Large intestine (tissue), 3 donors: ENCODE measurements at regions not wholly inside any gene's neighbourhood (a gene's known extent, or its start where the extent isn't known, plus 50 kb on each side); places are given as distances from the start of the nearest gene placed in this dataset.
A peak's percentile ranks its signal among the peaks of the same experiment; 100 is the strongest.

Source experiments
- DNase-seq, 2 donors: peaks; one replicate each; pipeline versions ENCODE4 v3.0.0 to v3.0.0-alpha.2; 2013
- H3K27ac ChIP-seq: one replicate; pipeline ENCODE4 v1.5.1; 2013; ENCODE audit warnings: low read length
- H3K27me3 ChIP-seq: 2 replicates; pipeline ENCODE4 v1.6.1; 2013; ENCODE audit warnings: low read length; ENCODE audit not compliant: control insufficient read depth, insufficient read depth
- H3K36me3 ChIP-seq: 2 replicates; pipeline ENCODE4 v1.6.1; 2013; ENCODE audit warnings: low read length; ENCODE audit not compliant: control insufficient read depth, insufficient read depth
- H3K4me1 ChIP-seq: one replicate; pipeline ENCODE4 v1.6.1; 2013; ENCODE audit warnings: low read length; ENCODE audit not compliant: control insufficient read depth, insufficient read depth
- H3K4me3 ChIP-seq: one replicate; pipeline ENCODE4 v1.5.1; 2013; ENCODE audit warnings: low read length
- H3K9me3 ChIP-seq: one replicate; pipeline ENCODE4 v1.6.1; 2013; ENCODE audit warnings: mild to moderate bottlenecking, low read depth, low read length, moderate library complexity; ENCODE audit not compliant: control insufficient read depth
- WGBS: methylation state at CpG from one replicate; pipeline ENCODE4 v1.1.5; 2013; ENCODE audit warnings: low lambda C conversion rate; ENCODE audit not compliant: insufficient coverage; 5-methylcytosine and 5-hydroxymethylcytosine counted together

DNA sequence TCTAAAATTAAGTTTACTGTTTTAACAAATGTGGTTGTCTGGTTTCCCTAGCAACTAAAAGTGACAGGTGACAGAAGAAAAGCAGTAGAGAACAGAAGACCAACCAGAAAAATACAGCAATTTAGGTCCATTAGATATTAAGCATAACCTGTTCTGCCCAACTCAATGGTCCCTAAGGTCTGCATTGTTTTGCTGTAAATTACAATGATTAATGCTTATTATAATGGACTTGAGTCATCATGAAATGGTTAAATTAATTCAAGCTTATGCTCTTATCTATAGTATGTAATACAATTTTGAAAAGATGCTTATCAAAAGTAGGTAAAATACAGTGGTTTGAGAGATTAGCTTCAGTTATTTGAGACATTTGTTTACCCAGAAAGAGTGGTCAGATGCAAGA, 378.0 kb downstream of the GRB14 start:
- H3K4me1 ChIP-seq = no peaks in the 10 kb centered on the region
- H3K4me3 ChIP-seq = no peak overlapping the region
- H3K36me3 ChIP-seq = no peaks in the 10 kb centered on the region
- H3K27me3 ChIP-seq = no peaks in the 10 kb centered on the region
- no peak for DNase-seq
- H3K27ac ChIP-seq = no peak overlapping the region
- H3K9me3 ChIP-seq = no peaks in the 10 kb centered on the region

DNA sequence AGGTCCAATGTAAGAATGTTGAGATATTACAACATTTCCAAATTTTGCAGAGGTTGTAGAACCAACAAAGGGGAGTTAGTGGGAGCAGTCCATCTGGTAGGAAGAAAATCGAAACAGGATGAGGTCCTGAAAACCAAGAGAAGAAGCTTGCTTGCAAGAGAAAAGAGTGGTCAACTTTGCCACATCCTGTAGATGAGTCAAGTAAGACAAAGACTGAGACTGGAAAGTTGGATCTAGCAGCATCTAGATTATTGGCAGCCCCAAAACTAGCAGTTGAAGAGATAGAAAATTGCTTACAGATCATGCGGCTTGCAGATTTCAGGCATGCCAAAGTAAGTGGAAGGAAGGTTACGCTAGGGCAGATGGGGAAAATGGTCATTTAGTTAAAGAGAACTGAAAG, 378.9 kb downstream of the GRB14 start:
- no peak overlapping the region for H3K4me3 ChIP-seq
- H3K4me1 ChIP-seq = no peaks in the 10 kb centered on the region
- peak in 1 of 2 donors; percentile 1 for DNase-seq
- H3K27me3 ChIP-seq = no peaks in the 10 kb centered on the region
- no peak overlapping the region for H3K27ac ChIP-seq
- H3K36me3 ChIP-seq = no peaks in the 10 kb centered on the region
- WGBS = 92% methylated on average over 2 of the region's 3 CpGs
- no peaks in the 10 kb centered on the region for H3K9me3 ChIP-seq

DNA sequence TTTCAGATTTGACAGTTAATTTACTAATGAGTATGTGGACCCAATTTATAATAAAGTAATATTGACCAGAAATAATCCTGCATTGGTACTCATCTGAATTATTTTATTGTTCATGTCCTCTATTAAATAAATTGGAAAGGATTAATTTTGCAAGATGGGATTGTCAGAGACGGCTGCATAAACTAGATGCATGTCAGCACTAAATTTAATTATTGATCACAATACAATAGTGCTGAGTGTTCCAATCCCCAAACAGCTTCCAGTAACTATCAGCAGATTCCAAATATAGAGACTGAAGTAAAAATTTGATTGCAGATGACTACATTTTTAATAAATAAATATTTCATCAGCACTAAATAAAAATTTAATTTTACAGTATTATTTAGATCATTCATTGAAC, 387.2 kb downstream of the GRB14 start:
- Histone ChIP-seq H3K9me3 (no peaks in the 10 kb centered on the region), H3K27me3 (no peaks in the 10 kb centered on the region), H3K4me3 (no peak overlapping the region), H3K36me3 (no peaks in the 10 kb centered on the region), H3K4me1 (no peaks in the 10 kb centered on the region), H3K27ac (no peak overlapping the region)
- no peak for DNase-seq
- WGBS = 60% methylated on average over 1 of the region's 1 CpG

DNA sequence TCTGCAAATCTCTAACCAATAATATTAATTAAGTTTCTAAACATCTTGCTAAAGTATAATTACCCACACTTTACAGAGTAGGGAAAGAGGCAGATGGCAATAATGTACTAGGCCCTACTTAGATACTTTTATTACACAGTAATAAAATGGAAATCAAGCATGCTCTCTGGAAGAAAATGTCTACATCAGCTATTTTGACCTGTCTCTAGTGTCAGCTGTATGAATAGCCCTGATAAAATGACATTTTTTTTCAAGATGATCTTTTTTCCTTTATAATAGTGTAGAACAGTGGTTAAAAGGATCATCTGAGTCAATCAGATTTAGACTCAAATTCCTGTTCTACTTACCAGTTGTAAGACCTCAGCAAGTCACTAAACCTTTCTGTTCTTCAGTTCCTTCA, 397.3 kb downstream of the GRB14 start:
- Histone ChIP-seq H3K4me3 (no peak overlapping the region), H3K4me1 (no peaks in the 10 kb centered on the region), H3K36me3 (no peaks in the 10 kb centered on the region), H3K27ac (no peak overlapping the region), H3K9me3 (no peaks in the 10 kb centered on the region), H3K27me3 (no peaks in the 10 kb centered on the region)
- no peak for DNase-seq

DNA sequence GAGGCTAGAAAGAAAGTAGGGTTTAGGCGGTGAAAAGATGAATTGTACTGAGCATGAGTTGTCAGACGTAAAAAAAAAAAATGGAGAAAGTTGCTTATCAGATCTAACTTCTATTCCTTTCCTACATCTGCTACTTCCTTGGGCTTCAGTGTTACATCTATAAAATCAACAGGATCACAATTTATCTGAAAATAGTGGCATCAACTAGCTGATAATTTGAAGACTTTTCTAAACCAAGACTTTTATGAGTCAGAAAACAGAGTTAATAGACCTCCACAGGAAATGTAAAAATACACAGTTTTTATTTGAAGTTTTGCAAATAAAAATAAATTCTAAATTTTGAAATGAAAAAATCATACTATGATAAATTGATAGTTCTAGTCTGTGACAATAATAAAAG, 399.8 kb downstream of the GRB14 start:
- no peak overlapping the region for H3K27ac ChIP-seq
- DNase-seq = no peak
- no peaks in the 10 kb centered on the region for H3K36me3 ChIP-seq
- no peaks in the 10 kb centered on the region for H3K4me1 ChIP-seq
- 93% methylated on average over 2 of the region's 2 CpGs for WGBS
- H3K4me3 ChIP-seq = no peak overlapping the region
- no peaks in the 10 kb centered on the region for H3K9me3 ChIP-seq
- H3K27me3 ChIP-seq = no peaks in the 10 kb centered on the region

DNA sequence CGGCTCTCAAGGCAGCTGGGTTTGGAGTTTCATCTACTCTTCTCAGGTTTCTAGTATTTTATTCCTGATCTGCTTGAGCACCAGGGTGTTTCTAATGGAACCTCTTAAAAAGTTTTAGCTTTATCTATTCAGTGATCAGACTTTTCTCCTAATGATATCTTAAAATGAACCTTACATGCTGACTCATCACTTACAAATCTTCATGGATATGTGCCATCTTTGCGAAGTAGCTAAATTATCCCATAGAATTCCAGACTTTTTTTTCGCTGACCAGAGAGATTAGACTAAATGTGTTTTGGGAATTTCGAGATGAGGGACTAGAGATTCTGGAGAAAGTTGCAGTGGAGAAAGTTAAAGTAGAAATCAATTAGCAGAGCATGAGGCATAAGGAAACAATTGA, 401.0 kb downstream of the GRB14 start:
- Histone ChIP-seq H3K9me3 (no peaks in the 10 kb centered on the region), H3K27me3 (no peaks in the 10 kb centered on the region), H3K27ac (no peak overlapping the region), H3K36me3 (no peaks in the 10 kb centered on the region), H3K4me1 (no peaks in the 10 kb centered on the region), H3K4me3 (no peak overlapping the region)
- no peak for DNase-seq
- WGBS = 95% methylated on average over 2 of the region's 4 CpGs

DNA sequence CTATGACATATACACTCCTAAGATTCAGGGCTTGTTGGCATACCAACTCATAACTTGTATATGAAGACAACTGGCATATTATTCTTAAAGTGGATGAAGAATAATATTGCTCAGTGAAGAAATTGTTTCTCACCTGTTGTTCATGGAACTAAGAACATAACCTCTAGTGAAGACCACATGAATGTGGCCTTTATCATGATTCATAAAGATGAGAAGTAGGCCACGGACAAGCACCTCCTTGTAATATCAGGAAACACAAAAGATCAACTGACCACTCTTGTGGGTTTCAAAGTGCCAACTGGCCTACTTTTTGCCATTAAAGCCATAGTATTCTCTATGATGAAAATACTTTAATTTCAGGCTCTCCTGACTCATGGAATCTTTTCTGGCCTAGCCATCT, 407.4 kb downstream of the GRB14 start:
- H3K27me3 ChIP-seq = no peaks in the 10 kb centered on the region
- H3K4me1 ChIP-seq = no peaks in the 10 kb centered on the region
- no peak overlapping the region for H3K27ac ChIP-seq
- no CpG with 5 or more reads among the region's 1 CpG for WGBS
- no peak for DNase-seq
- no peaks in the 10 kb centered on the region for H3K9me3 ChIP-seq
- H3K36me3 ChIP-seq = no peaks in the 10 kb centered on the region
- H3K4me3 ChIP-seq = no peak overlapping the region

DNA sequence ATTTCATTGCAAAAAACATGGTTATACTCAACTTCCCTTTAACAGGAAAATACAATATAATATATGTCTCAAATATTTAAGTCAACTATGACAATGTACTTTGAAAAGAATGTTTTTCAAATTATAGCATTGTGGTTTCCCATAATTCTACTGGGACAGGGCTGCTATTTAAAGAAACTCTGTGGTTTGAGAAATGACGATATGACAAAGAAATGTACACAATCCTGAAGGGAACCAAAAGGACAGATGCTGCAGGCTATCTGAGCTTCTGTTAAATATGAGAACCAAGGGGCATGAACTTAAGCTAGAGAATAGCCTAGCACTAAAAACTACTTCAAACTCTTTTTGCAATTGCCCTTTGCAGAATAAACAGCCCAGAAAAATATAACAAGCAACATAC, 415.9 kb downstream of the GRB14 start:
- no peaks in the 10 kb centered on the region for H3K27me3 ChIP-seq
- no peak overlapping the region for H3K27ac ChIP-seq
- no peaks in the 10 kb centered on the region for H3K36me3 ChIP-seq
- no peaks in the 10 kb centered on the region for H3K4me1 ChIP-seq
- 50% methylated on average over 1 of the region's 1 CpG for WGBS
- no peaks in the 10 kb centered on the region for H3K9me3 ChIP-seq
- no peak overlapping the region for H3K4me3 ChIP-seq
- no peak for DNase-seq

DNA sequence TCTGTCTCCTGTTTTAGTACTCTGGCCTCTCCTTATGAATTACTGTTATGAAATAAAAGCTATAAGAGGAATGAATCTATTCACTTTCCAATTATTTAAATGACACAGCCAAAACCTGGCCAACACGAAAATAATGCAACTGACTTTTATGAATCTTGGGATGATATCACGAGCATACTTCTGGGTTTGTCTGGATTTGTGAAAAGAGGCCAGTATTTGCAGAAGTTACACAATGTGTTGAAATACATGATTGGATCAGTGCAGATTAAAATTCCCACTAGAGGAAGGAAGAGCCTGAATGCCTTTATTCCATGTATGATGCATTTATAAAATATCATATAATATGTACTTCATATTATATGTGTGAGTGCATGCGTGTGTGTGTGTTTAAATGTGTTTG, 418.2 kb downstream of the GRB14 start:
- no CpG with 5 or more reads among the region's 3 CpGs for WGBS
- DNase-seq = no peak
- H3K27ac ChIP-seq = no peak overlapping the region

DNA sequence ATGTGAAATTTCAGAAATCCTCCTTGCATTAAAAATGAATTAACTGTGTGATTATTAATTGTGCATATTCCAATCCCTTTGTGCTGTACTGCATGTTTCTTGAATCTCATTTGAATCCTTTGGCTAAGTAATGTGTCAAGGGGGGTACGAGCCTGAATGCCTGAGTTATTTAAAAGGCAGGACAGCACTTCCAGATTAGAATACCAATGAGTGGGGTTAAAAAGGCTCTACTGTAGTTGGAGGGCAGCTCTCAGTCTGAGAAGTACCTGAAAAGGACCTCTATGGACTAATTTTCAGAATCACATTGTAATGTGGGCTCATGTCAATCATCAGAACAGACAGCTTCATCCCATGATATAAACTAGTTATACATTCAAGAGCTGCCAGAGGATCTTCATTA, 423.0 kb downstream of the GRB14 start:
- no CpG with 5 or more reads among the region's 1 CpG for WGBS
- H3K9me3 ChIP-seq = no peaks in the 10 kb centered on the region

More for the DNA sequence above, 418.2 kb downstream of the GRB14 start:
- H3K36me3 ChIP-seq = no peaks in the 10 kb centered on the region
- H3K27me3 ChIP-seq = no peaks in the 10 kb centered on the region
- H3K4me3 ChIP-seq = no peak overlapping the region
- H3K4me1 ChIP-seq = no peaks in the 10 kb centered on the region
- H3K9me3 ChIP-seq = no peaks in the 10 kb centered on the region

DNA sequence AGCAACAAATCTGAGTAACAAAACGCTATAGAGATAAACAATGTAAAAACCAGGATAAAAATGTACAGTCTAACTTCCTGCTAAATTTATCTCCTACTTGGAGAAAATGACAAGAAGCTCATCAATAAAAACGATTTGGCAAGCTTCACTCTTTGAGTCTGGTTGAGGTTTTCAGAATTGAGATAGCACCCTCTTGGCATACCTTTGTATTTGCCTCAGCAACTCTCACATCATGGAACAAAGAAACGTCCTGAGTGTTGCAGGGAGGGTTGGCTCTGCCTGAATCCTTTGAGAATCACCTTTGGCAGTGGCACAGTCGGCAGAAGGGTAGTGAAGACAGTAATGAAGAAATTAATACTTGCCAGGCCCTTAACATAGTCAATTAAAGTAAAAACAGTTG, 430.6 kb downstream of the GRB14 start:
- no peak for DNase-seq
- no CpG with 5 or more reads among the region's 4 CpGs for WGBS
- H3K9me3 ChIP-seq = no peaks in the 10 kb centered on the region
- no peak overlapping the region for H3K27ac ChIP-seq
- no peaks in the 10 kb centered on the region for H3K36me3 ChIP-seq
- no peak overlapping the region for H3K4me3 ChIP-seq
- H3K4me1 ChIP-seq = no peaks in the 10 kb centered on the region
- H3K27me3 ChIP-seq = no peaks in the 10 kb centered on the region

More for the DNA sequence above, 423.0 kb downstream of the GRB14 start:
- no peak overlapping the region for H3K4me3 ChIP-seq
- no peaks in the 10 kb centered on the region for H3K36me3 ChIP-seq
- H3K27me3 ChIP-seq = no peaks in the 10 kb centered on the region
- no peaks in the 10 kb centered on the region for H3K4me1 ChIP-seq
- DNase-seq = no peak
- H3K27ac ChIP-seq = no peak overlapping the region
